Astrocyte (in vitro differentiated cells and primary cell): ENCODE measurements at regions not wholly inside any gene's neighbourhood (a gene's known extent, or its start where the extent isn't known, plus 50 kb on each side); places are given as distances from the start of the nearest gene placed in this dataset.

Source experiments
- EZH2 ChIP-seq: IDR thresholded peaks from 2 replicates; pipeline ENCODE4 v1.6.1; 2012; ENCODE audit warnings: mild to moderate bottlenecking, low read length, inconsistent platforms; ENCODE audit not compliant: insufficient read depth
- TF ChIP-seq, protein P1 (sequence below): IDR thresholded peaks from 2 replicates; pipeline ENCODE4 v1.5.1; 2011; ENCODE audit warnings: low read depth, mild to moderate bottlenecking, inconsistent platforms, low read length, moderate library complexity; ENCODE audit not compliant: insufficient read depth

DNA sequence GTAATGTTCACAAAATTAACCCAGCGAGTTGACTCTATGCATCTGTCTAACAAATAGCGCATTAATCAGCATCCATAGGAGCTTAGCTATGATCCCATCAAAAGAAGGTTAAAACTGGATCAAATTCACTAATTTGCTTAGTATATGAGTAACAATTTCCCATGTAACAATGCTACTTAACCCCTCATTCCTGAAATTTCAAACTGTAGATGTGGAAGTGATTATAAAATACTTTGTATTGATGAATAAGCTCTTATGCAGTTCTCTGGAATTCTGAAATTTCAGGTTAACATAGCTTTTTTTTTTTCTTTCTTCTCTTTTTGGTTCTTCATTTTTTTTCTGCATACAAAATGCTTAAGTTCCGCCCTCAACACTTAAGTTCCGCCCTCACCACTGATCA, 1272.7 kb downstream of the KCNT2 start:
- TF ChIP-seq, protein P1, sequence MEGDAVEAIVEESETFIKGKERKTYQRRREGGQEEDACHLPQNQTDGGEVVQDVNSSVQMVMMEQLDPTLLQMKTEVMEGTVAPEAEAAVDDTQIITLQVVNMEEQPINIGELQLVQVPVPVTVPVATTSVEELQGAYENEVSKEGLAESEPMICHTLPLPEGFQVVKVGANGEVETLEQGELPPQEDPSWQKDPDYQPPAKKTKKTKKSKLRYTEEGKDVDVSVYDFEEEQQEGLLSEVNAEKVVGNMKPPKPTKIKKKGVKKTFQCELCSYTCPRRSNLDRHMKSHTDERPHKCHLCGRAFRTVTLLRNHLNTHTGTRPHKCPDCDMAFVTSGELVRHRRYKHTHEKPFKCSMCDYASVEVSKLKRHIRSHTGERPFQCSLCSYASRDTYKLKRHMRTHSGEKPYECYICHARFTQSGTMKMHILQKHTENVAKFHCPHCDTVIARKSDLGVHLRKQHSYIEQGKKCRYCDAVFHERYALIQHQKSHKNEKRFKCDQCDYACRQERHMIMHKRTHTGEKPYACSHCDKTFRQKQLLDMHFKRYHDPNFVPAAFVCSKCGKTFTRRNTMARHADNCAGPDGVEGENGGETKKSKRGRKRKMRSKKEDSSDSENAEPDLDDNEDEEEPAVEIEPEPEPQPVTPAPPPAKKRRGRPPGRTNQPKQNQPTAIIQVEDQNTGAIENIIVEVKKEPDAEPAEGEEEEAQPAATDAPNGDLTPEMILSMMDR = no peak
- no peak for TF ChIP-seq EZH2
